ENCODE measurements at regions not wholly inside any gene's neighbourhood (a gene's known extent, or its start where the extent isn't known, plus 50 kb on each side); places are given as distances from the start of the nearest gene placed in this dataset.

DNA sequence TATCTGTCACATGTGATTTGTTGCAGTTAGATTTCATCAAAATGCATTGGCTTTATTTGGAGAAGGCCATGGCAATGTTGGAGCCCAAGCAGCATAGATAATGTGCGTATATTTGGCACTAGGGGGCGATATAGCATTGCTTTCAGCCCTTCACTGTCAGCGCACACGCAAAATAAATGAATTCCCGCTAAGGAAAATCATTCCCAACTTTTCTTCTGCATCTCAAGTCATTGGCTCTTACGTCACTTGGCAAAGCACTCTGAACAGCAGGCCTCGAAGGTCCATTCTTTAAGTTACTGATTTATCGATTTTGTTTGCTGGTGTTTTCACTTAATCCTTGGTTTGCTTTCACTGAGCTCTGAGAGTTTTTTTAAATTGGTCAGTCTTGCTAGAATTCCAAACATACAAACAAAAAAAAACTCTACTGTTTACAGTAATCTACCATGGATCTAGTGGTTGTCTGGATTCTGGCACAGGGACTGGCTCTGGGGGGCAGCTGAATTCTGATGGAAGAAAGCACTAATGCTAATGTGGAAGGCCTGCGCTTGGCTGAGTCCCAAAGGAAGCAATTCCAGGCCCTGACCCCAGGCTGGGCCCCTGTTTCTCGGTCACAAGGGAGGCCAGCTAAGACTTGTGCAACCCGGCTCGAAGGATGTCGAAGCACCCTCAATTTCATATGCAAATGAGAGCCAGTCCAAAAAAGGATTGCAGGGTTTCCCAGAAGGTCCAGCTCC is 97.7 kb upstream of the IPO5 start (continued):
- no peak for TF ChIP-seq KMT2A (CRISPR knock-in tag; IDR thresholded peaks at IDR 0.05)
- 0 out of 2 replicates have a peak, but pooled peaks have one; percentile 65 for TF ChIP-seq CBX2 (IDR thresholded peaks at IDR 0.05; ENCODE audit: low read depth, low read length)
- TF ChIP-seq CBX2 (CRISPR knock-in tag; IDR thresholded peaks at IDR 0.05; ENCODE audit: low read depth), result no peak
- TF ChIP-seq, protein P1, sequence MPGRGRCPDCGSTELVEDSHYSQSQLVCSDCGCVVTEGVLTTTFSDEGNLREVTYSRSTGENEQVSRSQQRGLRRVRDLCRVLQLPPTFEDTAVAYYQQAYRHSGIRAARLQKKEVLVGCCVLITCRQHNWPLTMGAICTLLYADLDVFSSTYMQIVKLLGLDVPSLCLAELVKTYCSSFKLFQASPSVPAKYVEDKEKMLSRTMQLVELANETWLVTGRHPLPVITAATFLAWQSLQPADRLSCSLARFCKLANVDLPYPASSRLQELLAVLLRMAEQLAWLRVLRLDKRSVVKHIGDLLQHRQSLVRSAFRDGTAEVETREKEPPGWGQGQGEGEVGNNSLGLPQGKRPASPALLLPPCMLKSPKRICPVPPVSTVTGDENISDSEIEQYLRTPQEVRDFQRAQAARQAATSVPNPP (CRISPR knock-in tag; IDR thresholded peaks at IDR 0.05), result no peak
- TF ChIP-seq ELF4 (CRISPR knock-in tag; IDR thresholded peaks at IDR 0.05; ENCODE audit: borderline replicate concordance), result no peak
- TF ChIP-seq CREB1 (IDR thresholded peaks at IDR 0.05), result peak; percentile 54; the same call in 1 of the 2 replicates
- TF ChIP-seq CREB1 (CRISPR knock-in tag; IDR thresholded peaks at IDR 0.05), result no peak
- no peak for TF ChIP-seq CC2D1A (CRISPR knock-in tag; IDR thresholded peaks at IDR 0.05)
- no peak for TF ChIP-seq CCDC6 (CRISPR knock-in tag; IDR thresholded peaks at IDR 0.05)
- TF ChIP-seq ZNF605 (CRISPR knock-in tag; IDR thresholded peaks at IDR 0.05), result no peak
- TF ChIP-seq, protein P2, sequence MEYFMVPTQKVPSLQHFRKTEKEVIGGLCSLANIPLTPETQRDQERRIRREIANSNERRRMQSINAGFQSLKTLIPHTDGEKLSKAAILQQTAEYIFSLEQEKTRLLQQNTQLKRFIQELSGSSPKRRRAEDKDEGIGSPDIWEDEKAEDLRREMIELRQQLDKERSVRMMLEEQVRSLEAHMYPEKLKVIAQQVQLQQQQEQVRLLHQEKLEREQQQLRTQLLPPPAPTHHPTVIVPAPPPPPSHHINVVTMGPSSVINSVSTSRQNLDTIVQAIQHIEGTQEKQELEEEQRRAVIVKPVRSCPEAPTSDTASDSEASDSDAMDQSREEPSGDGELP (IDR thresholded peaks at IDR 0.05; ENCODE audit: borderline replicate concordance, low read depth), result no peak
- TF ChIP-seq KDM4B (CRISPR knock-in tag; IDR thresholded peaks at IDR 0.05), result no peak
- TF ChIP-seq PTBP1 (IDR thresholded peaks at IDR 0.05; ENCODE audit: low read depth, low read length, poor library complexity, severe bottlenecking), result no peak
- TF ChIP-seq ZNF670 (CRISPR knock-in tag; IDR thresholded peaks at IDR 0.05; ENCODE audit: borderline replicate concordance), result no peak
- TF ChIP-seq, protein P3, sequence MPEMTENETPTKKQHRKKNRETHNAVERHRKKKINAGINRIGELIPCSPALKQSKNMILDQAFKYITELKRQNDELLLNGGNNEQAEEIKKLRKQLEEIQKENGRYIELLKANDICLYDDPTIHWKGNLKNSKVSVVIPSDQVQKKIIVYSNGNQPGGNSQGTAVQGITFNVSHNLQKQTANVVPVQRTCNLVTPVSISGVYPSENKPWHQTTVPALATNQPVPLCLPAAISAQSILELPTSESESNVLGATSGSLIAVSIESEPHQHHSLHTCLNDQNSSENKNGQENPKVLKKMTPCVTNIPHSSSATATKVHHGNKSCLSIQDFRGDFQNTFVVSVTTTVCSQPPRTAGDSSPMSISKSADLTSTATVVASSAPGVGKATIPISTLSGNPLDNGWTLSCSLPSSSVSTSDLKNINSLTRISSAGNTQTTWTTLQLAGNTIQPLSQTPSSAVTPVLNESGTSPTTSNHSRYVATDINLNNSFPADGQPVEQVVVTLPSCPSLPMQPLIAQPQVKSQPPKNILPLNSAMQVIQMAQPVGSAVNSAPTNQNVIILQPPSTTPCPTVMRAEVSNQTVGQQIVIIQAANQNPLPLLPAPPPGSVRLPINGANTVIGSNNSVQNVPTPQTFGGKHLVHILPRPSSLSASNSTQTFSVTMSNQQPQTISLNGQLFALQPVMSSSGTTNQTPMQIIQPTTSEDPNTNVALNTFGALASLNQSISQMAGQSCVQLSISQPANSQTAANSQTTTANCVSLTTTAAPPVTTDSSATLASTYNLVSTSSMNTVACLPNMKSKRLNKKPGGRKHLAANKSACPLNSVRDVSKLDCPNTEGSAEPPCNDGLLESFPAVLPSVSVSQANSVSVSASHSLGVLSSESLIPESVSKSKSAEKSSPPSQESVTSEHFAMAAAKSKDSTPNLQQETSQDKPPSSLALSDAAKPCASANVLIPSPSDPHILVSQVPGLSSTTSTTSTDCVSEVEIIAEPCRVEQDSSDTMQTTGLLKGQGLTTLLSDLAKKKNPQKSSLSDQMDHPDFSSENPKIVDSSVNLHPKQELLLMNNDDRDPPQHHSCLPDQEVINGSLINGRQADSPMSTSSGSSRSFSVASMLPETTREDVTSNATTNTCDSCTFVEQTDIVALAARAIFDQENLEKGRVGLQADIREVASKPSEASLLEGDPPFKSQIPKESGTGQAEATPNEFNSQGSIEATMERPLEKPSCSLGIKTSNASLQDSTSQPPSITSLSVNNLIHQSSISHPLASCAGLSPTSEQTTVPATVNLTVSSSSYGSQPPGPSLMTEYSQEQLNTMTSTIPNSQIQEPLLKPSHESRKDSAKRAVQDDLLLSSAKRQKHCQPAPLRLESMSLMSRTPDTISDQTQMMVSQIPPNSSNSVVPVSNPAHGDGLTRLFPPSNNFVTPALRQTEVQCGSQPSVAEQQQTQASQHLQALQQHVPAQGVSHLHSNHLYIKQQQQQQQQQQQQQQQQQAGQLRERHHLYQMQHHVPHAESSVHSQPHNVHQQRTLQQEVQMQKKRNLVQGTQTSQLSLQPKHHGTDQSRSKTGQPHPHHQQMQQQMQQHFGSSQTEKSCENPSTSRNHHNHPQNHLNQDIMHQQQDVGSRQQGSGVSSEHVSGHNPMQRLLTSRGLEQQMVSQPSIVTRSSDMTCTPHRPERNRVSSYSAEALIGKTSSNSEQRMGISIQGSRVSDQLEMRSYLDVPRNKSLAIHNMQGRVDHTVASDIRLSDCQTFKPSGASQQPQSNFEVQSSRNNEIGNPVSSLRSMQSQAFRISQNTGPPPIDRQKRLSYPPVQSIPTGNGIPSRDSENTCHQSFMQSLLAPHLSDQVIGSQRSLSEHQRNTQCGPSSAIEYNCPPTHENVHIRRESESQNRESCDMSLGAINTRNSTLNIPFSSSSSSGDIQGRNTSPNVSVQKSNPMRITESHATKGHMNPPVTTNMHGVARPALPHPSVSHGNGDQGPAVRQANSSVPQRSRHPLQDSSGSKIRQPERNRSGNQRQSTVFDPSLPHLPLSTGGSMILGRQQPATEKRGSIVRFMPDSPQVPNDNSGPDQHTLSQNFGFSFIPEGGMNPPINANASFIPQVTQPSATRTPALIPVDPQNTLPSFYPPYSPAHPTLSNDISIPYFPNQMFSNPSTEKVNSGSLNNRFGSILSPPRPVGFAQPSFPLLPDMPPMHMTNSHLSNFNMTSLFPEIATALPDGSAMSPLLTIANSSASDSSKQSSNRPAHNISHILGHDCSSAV (CRISPR knock-in tag; IDR thresholded peaks at IDR 0.05; ENCODE audit: borderline replicate concordance), result no peak
- TF ChIP-seq NR2C2 (CRISPR knock-in tag; IDR thresholded peaks at IDR 0.05; ENCODE audit: borderline replicate concordance), result 0 out of 2 replicates have a peak, but pooled peaks have one; percentile 18
- TF ChIP-seq, protein P4, sequence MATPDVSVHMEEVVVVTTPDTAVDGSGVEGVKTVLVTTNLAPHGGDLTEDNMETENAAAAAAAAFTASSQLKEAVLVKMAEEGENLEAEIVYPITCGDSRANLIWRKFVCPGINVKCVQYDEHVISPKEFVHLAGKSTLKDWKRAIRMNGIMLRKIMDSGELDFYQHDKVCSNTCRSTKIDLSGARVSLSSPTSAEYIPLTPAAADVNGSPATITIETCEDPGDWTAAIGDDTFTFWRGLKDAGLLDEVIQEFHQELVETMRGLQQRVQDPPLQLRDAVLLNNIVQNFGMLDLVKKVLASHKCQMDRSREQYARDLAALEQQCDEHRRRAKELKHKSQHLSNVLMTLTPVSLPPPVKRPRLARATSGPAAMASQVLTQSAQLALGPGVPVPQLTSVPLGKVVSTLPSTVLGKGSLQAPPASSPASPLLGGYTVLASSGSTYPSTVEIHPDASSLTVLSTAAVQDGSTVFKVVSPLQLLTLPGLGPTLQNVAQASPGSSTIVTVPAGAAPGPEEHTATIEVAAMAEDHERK (CRISPR knock-in tag; IDR thresholded peaks at IDR 0.05; ENCODE audit: low read depth), result no peak
- TF ChIP-seq ZFP62 (CRISPR knock-in tag; IDR thresholded peaks at IDR 0.05), result no peak
- no peak for TF ChIP-seq DNMT3B (CRISPR knock-in tag; conservative IDR thresholded peaks at IDR 0.05)
- TF ChIP-seq KLF11 (CRISPR knock-in tag; IDR thresholded peaks at IDR 0.05), result no peak
